Liver (tissue), 8 donors: ENCODE measurements at regions not wholly inside any gene's neighbourhood (a gene's known extent, or its start where the extent isn't known, plus 50 kb on each side); places are given as distances from the start of the nearest gene placed in this dataset.

Source experiments
- DNase-seq: peaks from one replicate; pipeline ENCODE4 v3.0.0-alpha.2; 2017; ENCODE audit warnings: low spot score
- H3K27ac ChIP-seq, 2 donors: one replicate each; pipeline ENCODE4 v1.7.0; 2013; ENCODE audit warnings: inconsistent platforms in 2 of 2, low read length in 2 of 2, control low read depth in 1 of 2, low read depth in 1 of 2, mild to moderate bottlenecking in 1 of 2
- H3K27me3 ChIP-seq, 4 donors: one replicate each; pipeline versions ENCODE4 v1.6.1 to v1.7.0; 2013; ENCODE audit warnings: low read length in 3 of 4, inconsistent platforms in 1 of 4, mild to moderate bottlenecking in 1 of 4, moderate library complexity in 1 of 4; ENCODE audit not compliant: control insufficient read depth in 4 of 4, insufficient read depth in 4 of 4
- H3K36me3 ChIP-seq, 4 donors: one replicate each; pipeline versions ENCODE4 v1.6.1 to v1.7.0; 2013; ENCODE audit warnings: low read length in 3 of 4, mild to moderate bottlenecking in 3 of 4, low read depth in 1 of 4, moderate library complexity in 1 of 4; ENCODE audit not compliant: control insufficient read depth in 4 of 4, insufficient read depth in 3 of 4
- H3K4me1 ChIP-seq, 4 donors: one replicate each; pipeline versions ENCODE4 v1.6.1 to v1.7.0; 2013; ENCODE audit warnings: low read length in 3 of 4, mild to moderate bottlenecking in 3 of 4, moderate library complexity in 1 of 4; ENCODE audit not compliant: control insufficient read depth in 4 of 4, insufficient read depth in 4 of 4
- H3K4me3 ChIP-seq, 3 donors: one replicate each; pipeline versions ENCODE4 v1.6.1 to v1.7.0; 2013; ENCODE audit warnings: low read length in 3 of 3, control low read depth in 1 of 3, low read depth in 1 of 3, mild to moderate bottlenecking in 1 of 3
- H3K9ac ChIP-seq, 2 donors: one replicate each; pipeline ENCODE4 v1.7.0; 2013; ENCODE audit warnings: low read length in 2 of 2, mild to moderate bottlenecking in 2 of 2, moderate library complexity in 2 of 2, control low read depth in 1 of 2, low read depth in 1 of 2
- H3K9me3 ChIP-seq, 4 donors: one replicate each; pipeline versions ENCODE4 v1.6.1 to v1.7.0; 2013; ENCODE audit warnings: low read length in 3 of 4; ENCODE audit not compliant: control insufficient read depth in 4 of 4
- CTCF ChIP-seq: fragments of 150-350 bp; IDR thresholded peaks from 2 replicates; pipeline ENCODE4 v1.5.1; 2017; ENCODE audit warnings: improper control_type of control experiment, low read depth, low read length; ENCODE audit not compliant: missing input control
- EGR1 ChIP-seq, 2 donors: IDR thresholded peaks; 2 replicates each; pipeline ENCODE4 v1.6.1; 2016 to 2018; ENCODE audit warnings: antibody characterized with exemption in 2 of 2, low read depth in 2 of 2
- FOXA1 ChIP-seq: IDR thresholded peaks from 2 replicates; pipeline ENCODE4 v1.6.1; 2016; ENCODE audit warnings: antibody characterized with exemption
- FOXA2 ChIP-seq: IDR thresholded peaks from 2 replicates; pipeline ENCODE4 v1.6.1; 2016; ENCODE audit warnings: antibody characterized with exemption
- GABPA ChIP-seq, 2 donors: IDR thresholded peaks in 1 of 2; conservative IDR thresholded peaks in 1 of 2; 2 replicates each; pipeline ENCODE4 v1.6.1; 2016; ENCODE audit warnings: antibody characterized with exemption in 2 of 2, mild to moderate bottlenecking in 1 of 2, moderate library complexity in 1 of 2
- HNF4A ChIP-seq, 2 donors: conservative IDR thresholded peaks; 2 replicates each; pipeline ENCODE4 v1.6.1; 2016; ENCODE audit warnings: antibody characterized with exemption in 2 of 2, mild to moderate bottlenecking in 2 of 2
- HNF4G ChIP-seq: IDR thresholded peaks from 2 replicates; pipeline ENCODE4 v1.6.1; 2016; ENCODE audit warnings: antibody characterized with exemption
- JUND ChIP-seq, 2 donors: IDR thresholded peaks; 2 replicates each; pipeline ENCODE4 v1.6.1; 2016; ENCODE audit warnings: antibody characterized with exemption in 2 of 2
- RAD21 ChIP-seq, 2 donors: IDR thresholded peaks; 2 replicates each; pipeline ENCODE4 v1.6.1; 2016; ENCODE audit warnings: antibody characterized with exemption in 2 of 2, mild to moderate bottlenecking in 2 of 2
- RXRA ChIP-seq, 2 donors: IDR thresholded peaks; 2 replicates each; pipeline ENCODE4 v1.6.1; 2017 to 2018; ENCODE audit warnings: antibody characterized with exemption in 2 of 2, mild to moderate bottlenecking in 1 of 2
- SP1 ChIP-seq: IDR thresholded peaks from 2 replicates; pipeline ENCODE4 v1.6.1; 2018; ENCODE audit warnings: antibody characterized with exemption, mild to moderate bottlenecking
- TAF1 ChIP-seq: conservative IDR thresholded peaks from 2 replicates; pipeline ENCODE4 v1.6.1; 2016; ENCODE audit warnings: antibody characterized with exemption, mild to moderate bottlenecking
- YY1 ChIP-seq: IDR thresholded peaks from 2 replicates; pipeline ENCODE4 v1.6.1; 2016; ENCODE audit warnings: antibody characterized with exemption, mild to moderate bottlenecking
- WGBS: extraction: QIAGEN DNeasy Blood & Tissue Kit; methylation state at CpG from one replicate; pipeline ENCODE4 v1.1.7; 2013; 5-methylcytosine and 5-hydroxymethylcytosine counted together
- TF ChIP-seq, protein P1 (sequence below): IDR thresholded peaks from 2 replicates; pipeline ENCODE4 v1.6.1; 2016; ENCODE audit warnings: antibody characterized with exemption
- TF ChIP-seq, protein P2 (sequence below): IDR thresholded peaks from 2 replicates; pipeline ENCODE4 v1.6.1; 2016; ENCODE audit warnings: antibody characterized with exemption
- TF ChIP-seq, protein P3 (sequence below): IDR thresholded peaks from 2 replicates; pipeline ENCODE4 v1.6.1; 2016; ENCODE audit warnings: antibody characterized with exemption
- TF ChIP-seq, protein P4 (sequence below): IDR thresholded peaks from 2 replicates; pipeline ENCODE4 v1.6.1; 2016; ENCODE audit warnings: antibody characterized with exemption, mild to moderate bottlenecking
- donor health status: healthy.
- donor health status: healthy.
- donor health status: healthy.
- donor health status: healthy.
- donor health status: healthy.

GRCh38 chr4:114177628-114178027 is 198.2 kb upstream of the ARSJ start:
- DNase-seq: no peak
- WGBS: 70% methylated on average over 2 of the region's 2 CpGs
- H3K9ac ChIP-seq: no peak overlapping the region
- H3K4me3 ChIP-seq: no peak overlapping the region
- no peaks in the 10 kb centered on the region for H3K36me3 ChIP-seq
- TF ChIP-seq CTCF: no peak
- TF ChIP-seq RAD21 (IDR thresholded peaks at IDR 0.05): no peak
- no peak for TF ChIP-seq SP1
- no peak for TF ChIP-seq HNF4G
- no peak for TF ChIP-seq GABPA (IDR thresholded peaks at IDR 0.05 in 1 of 2, conservative IDR thresholded peaks at IDR 0.05 in 1 of 2)
- TF ChIP-seq YY1: no peak
- TF ChIP-seq, protein P1, sequence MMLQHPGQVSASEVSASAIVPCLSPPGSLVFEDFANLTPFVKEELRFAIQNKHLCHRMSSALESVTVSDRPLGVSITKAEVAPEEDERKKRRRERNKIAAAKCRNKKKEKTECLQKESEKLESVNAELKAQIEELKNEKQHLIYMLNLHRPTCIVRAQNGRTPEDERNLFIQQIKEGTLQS: no peak
- TF ChIP-seq FOXA2: no peak
- TF ChIP-seq FOXA1: no peak
- TF ChIP-seq, protein P2, sequence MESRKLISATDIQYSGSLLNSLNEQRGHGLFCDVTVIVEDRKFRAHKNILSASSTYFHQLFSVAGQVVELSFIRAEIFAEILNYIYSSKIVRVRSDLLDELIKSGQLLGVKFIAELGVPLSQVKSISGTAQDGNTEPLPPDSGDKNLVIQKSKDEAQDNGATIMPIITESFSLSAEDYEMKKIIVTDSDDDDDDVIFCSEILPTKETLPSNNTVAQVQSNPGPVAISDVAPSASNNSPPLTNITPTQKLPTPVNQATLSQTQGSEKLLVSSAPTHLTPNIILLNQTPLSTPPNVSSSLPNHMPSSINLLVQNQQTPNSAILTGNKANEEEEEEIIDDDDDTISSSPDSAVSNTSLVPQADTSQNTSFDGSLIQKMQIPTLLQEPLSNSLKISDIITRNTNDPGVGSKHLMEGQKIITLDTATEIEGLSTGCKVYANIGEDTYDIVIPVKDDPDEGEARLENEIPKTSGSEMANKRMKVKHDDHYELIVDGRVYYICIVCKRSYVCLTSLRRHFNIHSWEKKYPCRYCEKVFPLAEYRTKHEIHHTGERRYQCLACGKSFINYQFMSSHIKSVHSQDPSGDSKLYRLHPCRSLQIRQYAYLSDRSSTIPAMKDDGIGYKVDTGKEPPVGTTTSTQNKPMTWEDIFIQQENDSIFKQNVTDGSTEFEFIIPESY: no peak
- TF ChIP-seq TAF1: no peak
- TF ChIP-seq, protein P3, sequence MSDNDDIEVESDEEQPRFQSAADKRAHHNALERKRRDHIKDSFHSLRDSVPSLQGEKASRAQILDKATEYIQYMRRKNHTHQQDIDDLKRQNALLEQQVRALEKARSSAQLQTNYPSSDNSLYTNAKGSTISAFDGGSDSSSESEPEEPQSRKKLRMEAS: no peak
- TF ChIP-seq, protein P4, sequence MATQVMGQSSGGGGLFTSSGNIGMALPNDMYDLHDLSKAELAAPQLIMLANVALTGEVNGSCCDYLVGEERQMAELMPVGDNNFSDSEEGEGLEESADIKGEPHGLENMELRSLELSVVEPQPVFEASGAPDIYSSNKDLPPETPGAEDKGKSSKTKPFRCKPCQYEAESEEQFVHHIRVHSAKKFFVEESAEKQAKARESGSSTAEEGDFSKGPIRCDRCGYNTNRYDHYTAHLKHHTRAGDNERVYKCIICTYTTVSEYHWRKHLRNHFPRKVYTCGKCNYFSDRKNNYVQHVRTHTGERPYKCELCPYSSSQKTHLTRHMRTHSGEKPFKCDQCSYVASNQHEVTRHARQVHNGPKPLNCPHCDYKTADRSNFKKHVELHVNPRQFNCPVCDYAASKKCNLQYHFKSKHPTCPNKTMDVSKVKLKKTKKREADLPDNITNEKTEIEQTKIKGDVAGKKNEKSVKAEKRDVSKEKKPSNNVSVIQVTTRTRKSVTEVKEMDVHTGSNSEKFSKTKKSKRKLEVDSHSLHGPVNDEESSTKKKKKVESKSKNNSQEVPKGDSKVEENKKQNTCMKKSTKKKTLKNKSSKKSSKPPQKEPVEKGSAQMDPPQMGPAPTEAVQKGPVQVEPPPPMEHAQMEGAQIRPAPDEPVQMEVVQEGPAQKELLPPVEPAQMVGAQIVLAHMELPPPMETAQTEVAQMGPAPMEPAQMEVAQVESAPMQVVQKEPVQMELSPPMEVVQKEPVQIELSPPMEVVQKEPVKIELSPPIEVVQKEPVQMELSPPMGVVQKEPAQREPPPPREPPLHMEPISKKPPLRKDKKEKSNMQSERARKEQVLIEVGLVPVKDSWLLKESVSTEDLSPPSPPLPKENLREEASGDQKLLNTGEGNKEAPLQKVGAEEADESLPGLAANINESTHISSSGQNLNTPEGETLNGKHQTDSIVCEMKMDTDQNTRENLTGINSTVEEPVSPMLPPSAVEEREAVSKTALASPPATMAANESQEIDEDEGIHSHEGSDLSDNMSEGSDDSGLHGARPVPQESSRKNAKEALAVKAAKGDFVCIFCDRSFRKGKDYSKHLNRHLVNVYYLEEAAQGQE: no peak
- no peak for TF ChIP-seq HNF4A (conservative IDR thresholded peaks at IDR 0.05)
- no peak for TF ChIP-seq RXRA (IDR thresholded peaks at IDR 0.05)
- TF ChIP-seq EGR1 (IDR thresholded peaks at IDR 0.05; ENCODE audit: low read depth in 2 of 2): no peak
- H3K27ac ChIP-seq: no peak overlapping the region
- no peaks in the 10 kb centered on the region for H3K27me3 ChIP-seq
- H3K9me3 ChIP-seq: no peaks in the 10 kb centered on the region
- no peaks in the 10 kb centered on the region for H3K4me1 ChIP-seq

DNA sequence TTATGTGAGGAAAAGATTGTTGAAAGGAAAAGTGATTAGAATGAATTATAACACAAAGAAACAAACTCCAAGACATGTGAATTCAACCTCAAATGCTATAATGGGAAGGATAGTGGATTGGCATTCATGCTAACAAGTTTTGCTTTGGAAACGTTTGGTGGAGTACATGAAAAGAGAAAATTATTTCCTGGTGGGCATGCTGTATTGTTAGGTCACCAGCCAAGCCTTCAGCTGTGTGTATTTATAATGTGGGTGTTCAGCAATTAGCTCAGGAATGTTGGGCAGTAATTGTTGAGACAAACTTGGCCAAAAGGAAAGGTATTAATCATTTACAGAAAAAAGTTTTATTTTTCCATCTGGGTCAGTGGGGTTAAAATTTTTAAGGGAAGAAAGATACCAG is 198.9 kb upstream of the ARSJ start:
- Histone ChIP-seq H3K27me3 (no peaks in the 10 kb centered on the region), H3K4me3 (no peak overlapping the region), H3K4me1 (no peaks in the 10 kb centered on the region), H3K9ac (no peak overlapping the region), H3K36me3 (no peaks in the 10 kb centered on the region), H3K27ac (no peak overlapping the region), H3K9me3 (peaks cover 0 to 4% (median 2%) of the 10 kb centered on the region in 4 donors)
- DNase-seq: no peak
- 35% methylated on average over 1 of the region's 1 CpG for whole genome bisulfite sequencing
- TF ChIP-seq HNF4G: no peak
- TF ChIP-seq HNF4A (conservative IDR thresholded peaks at IDR 0.05): no peak
- TF ChIP-seq, protein P4: no peak
- TF ChIP-seq RXRA (IDR thresholded peaks at IDR 0.05): no peak
- no peak for TF ChIP-seq FOXA1
- TF ChIP-seq SP1: no peak
- no peak for TF ChIP-seq YY1
- TF ChIP-seq FOXA2: no peak
- no peak for TF ChIP-seq CTCF
- no peak for TF ChIP-seq TAF1
- no peak for TF ChIP-seq JUND (IDR thresholded peaks at IDR 0.05)
- no peak for TF ChIP-seq RAD21 (IDR thresholded peaks at IDR 0.05)
- TF ChIP-seq GABPA (IDR thresholded peaks at IDR 0.05 in 1 of 2, conservative IDR thresholded peaks at IDR 0.05 in 1 of 2): no peak
- TF ChIP-seq, protein P3: no peak
